GM12892 (cell line): ENCODE measurements at regions not wholly inside any gene's neighbourhood (a gene's known extent, or its start where the extent isn't known, plus 50 kb on each side); places are given as distances from the start of the nearest gene placed in this dataset.

Source experiments
- POLR2AphosphoS5 ChIP-seq: IDR thresholded peaks from 2 replicates; pipeline ENCODE4 v1.6.1; 2011; ENCODE audit warnings: low read depth, low read length, control low read depth
- TAF1 ChIP-seq: IDR thresholded peaks from 2 replicates; pipeline ENCODE4 v1.6.1; 2011; ENCODE audit warnings: low read depth, mild to moderate bottlenecking, control low read depth, low read length, borderline replicate concordance

DNA sequence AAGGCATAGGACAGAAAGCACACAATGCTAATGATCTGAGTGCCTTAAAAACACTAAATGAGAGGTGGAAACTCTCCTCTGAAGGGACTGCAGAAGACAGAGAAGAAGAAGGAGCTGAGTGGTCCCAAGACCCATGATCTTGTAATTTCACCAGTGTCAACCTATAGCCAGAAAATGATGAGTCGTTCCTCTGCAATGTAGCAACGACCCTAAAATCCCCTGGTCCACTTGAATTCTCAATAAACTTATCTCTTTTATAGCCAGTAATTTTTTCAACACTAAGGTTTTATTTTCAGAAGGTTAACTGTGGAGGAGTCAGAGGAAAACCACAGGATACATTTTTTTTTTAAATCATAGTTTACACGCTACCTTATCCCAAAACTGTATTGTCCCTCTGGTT is 490.6 kb upstream of the MARCKS start:
- no peak for TF ChIP-seq TAF1
- no peak for TF ChIP-seq POLR2AphosphoS5
